ENCODE measurements at regions not wholly inside any gene's neighbourhood (a gene's known extent, or its start where the extent isn't known, plus 50 kb on each side); places are given as distances from the start of the nearest gene placed in this dataset.

GRCh38 chr13:97145057-97145456 lies 77.1 kb upstream of the MBNL2 start:
- no peak overlapping the region for H2AFZ ChIP-seq (ENCODE audit: control insufficient read depth, low read length)
- H3K9me3 ChIP-seq (ENCODE audit: control insufficient read depth, low read depth, low read length): no peaks in the 10 kb centered on the region
- H3K9me1 ChIP-seq (ENCODE audit: control insufficient read depth, extremely low read depth, insufficient read depth, low read length): no peaks in the 10 kb centered on the region
- no peak overlapping the region for H3K27ac ChIP-seq (ENCODE audit: control insufficient read depth, insufficient read depth, low read length)
- H3K9ac ChIP-seq (ENCODE audit: control insufficient read depth, extremely low read depth, insufficient read depth, low read length): no peak overlapping the region
- no peaks in the 10 kb centered on the region for H3K79me2 ChIP-seq (ENCODE audit: control insufficient read depth, insufficient read depth, low read length)
- no peak overlapping the region for H3K4me3 ChIP-seq (ENCODE audit: control insufficient read depth in 2 of 3, extremely low read depth in 1 of 3, insufficient read depth in 2 of 3, low read depth in 1 of 3, low read length in 3 of 3)
- DNase-seq (ENCODE audit: low read depth, low spot score): no peak
- H4K20me1 ChIP-seq (ENCODE audit: control insufficient read depth, extremely low read depth, insufficient read depth, low read length): no peaks in the 10 kb centered on the region
- no peaks in the 10 kb centered on the region for H3K36me3 ChIP-seq (ENCODE audit: control insufficient read depth in 2 of 2, extremely low read depth in 1 of 2, insufficient read depth in 2 of 2, low read length in 2 of 2)
- H3K4me1 ChIP-seq (ENCODE audit: control insufficient read depth, extremely low read depth, insufficient read depth, low read length): peaks cover 10% of the 10 kb centered on the region
- no peaks in the 10 kb centered on the region for H3K27me3 ChIP-seq (ENCODE audit: control insufficient read depth, extremely low read depth, insufficient read depth, low read length)
- FAIRE-seq: no peak
- dilution Hi-C loops (cut with MboI; ENCODE audit: extremely low pct_ligation_motif_present, low sequenced_read_pairs): no loop called here
- no peak for TF ChIP-seq CTCF (optimal IDR thresholded peaks at IDR 0.05 in 1 of 3, IDR thresholded peaks at IDR 0.05 in 1 of 3, conservative IDR thresholded peaks at IDR 0.05 in 1 of 3; ENCODE audit: extremely low read depth in 1 of 3, insufficient read depth in 2 of 3, low read length in 3 of 3)
- TF ChIP-seq EZH2 (IDR thresholded peaks at IDR 0.05; ENCODE audit: low read length): no peak
- no peak overlapping the region for H3K4me2 ChIP-seq (ENCODE audit: control insufficient read depth, extremely low read depth, insufficient read depth, low read depth, low read length)

- H3K36me3 ChIP-seq (ENCODE audit: control insufficient read depth in 2 of 2, extremely low read depth in 1 of 2, insufficient read depth in 2 of 2, low read length in 2 of 2): no peaks in the 10 kb centered on the region
- H3K9me3 ChIP-seq (ENCODE audit: control insufficient read depth, low read depth, low read length): no peaks in the 10 kb centered on the region
- no peaks in the 10 kb centered on the region for H3K4me1 ChIP-seq (ENCODE audit: control insufficient read depth, extremely low read depth, insufficient read depth, low read length)
- no peak overlapping the region for H3K9ac ChIP-seq (ENCODE audit: control insufficient read depth, extremely low read depth, insufficient read depth, low read length)
- no peak overlapping the region for H3K4me2 ChIP-seq (ENCODE audit: control insufficient read depth, extremely low read depth, insufficient read depth, low read depth, low read length)
- no peaks in the 10 kb centered on the region for H3K27me3 ChIP-seq (ENCODE audit: control insufficient read depth, extremely low read depth, insufficient read depth, low read length)
- no peak overlapping the region for H3K4me3 ChIP-seq (ENCODE audit: control insufficient read depth in 2 of 3, extremely low read depth in 1 of 3, insufficient read depth in 2 of 3, low read depth in 1 of 3, low read length in 3 of 3)
- no peak overlapping the region for H3K27ac ChIP-seq (ENCODE audit: control insufficient read depth, insufficient read depth, low read length)
- dilution Hi-C loops (cut with MboI; ENCODE audit: extremely low pct_ligation_motif_present, low sequenced_read_pairs): no loop called here
- H2AFZ ChIP-seq (ENCODE audit: control insufficient read depth, low read length): no peak overlapping the region
- no peaks in the 10 kb centered on the region for H3K79me2 ChIP-seq (ENCODE audit: control insufficient read depth, insufficient read depth, low read length)
- no peaks in the 10 kb centered on the region for H4K20me1 ChIP-seq (ENCODE audit: control insufficient read depth, extremely low read depth, insufficient read depth, low read length)
- no peaks in the 10 kb centered on the region for H3K9me1 ChIP-seq (ENCODE audit: control insufficient read depth, extremely low read depth, insufficient read depth, low read length)
- DNase-seq (ENCODE audit: low read depth, low spot score): no peak
- FAIRE-seq: no peak
- TF ChIP-seq CTCF (optimal IDR thresholded peaks at IDR 0.05 in 1 of 3, IDR thresholded peaks at IDR 0.05 in 1 of 3, conservative IDR thresholded peaks at IDR 0.05 in 1 of 3; ENCODE audit: extremely low read depth in 1 of 3, insufficient read depth in 2 of 3, low read length in 3 of 3) (no peak), EZH2 (IDR thresholded peaks at IDR 0.05; ENCODE audit: low read length) (no peak)
These were observed 73.2 kb upstream of the MBNL2 start for GRCh38 chr13:97148894-97149293.

All from keratinocyte (primary cell).